T-helper 2 cell treated with Interferon-gamma antibody and Interleukin-4, amounts not matched to agents 100 ng/mL and 5 ng/mL, for 36 hours (primary cell): ENCODE measurements at regions not wholly inside any gene's neighbourhood (a gene's known extent, or its start where the extent isn't known, plus 50 kb on each side); places are given as distances from the start of the nearest gene placed in this dataset.

Experiments
- intact Hi-C: fragments of 100-400 bp; cut with micrococcal nuclease; formaldehyde crosslinking; loops from one replicate; pipeline ENCODE4 v1.15.1; 2023

- intact Hi-C loops, result no loop called here
Observed at GRCh38 chr6:6836609-6837406, 248.3 kb downstream of the LY86 start.

DNA sequence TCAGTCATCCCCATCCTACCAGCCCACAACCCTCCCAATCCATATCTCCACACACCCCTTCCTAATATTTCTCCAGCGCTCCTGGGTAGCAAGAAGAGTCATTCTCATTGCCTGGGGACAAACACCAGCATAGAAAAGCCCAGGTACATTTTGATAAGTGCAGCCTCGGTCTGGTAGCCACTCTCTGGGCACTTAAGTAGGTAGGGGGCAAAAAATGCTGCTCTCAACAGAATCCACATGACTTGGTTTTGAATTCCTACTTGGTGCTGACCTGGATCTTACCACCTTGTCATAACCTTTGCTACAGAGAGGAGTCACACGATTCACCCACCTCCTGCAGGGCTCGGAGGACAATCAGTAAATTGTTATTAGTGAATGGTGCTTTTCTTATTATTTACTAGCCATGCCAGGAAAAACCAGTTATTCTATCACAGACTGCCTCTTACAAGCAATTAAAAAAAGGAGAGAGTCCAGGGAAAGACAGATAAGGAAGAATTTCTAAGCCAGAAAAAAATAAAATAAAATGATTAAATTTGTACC is 249.1 kb downstream of the LY86 start:
- intact Hi-C loops, result no loop called here

DNA sequence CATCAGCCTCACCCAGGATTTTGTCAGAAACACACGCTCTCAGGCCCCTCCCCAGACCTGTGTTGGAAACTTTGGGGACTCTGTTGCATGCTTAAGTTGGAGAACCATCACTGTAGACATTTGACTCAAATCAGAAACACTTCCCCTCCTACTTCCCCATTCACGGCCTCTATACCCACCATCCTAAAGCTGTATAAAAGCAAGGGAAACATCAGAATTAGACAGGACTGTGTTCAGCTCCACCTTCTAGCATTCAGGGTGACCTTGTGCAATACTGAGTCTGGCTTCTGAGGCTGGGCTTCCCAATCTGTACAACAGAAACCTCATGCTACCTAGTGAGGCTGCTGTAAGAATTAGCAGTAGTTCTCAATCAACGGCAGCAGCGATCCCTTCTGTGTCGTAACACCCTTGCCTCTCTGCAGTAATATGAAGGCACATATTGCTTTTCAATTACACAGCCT is 252.3 kb downstream of the LY86 start:
- intact Hi-C loops, result no loop called here

GRCh38 chr6:6841571-6841970 is 253.1 kb downstream of the LY86 start:
- intact Hi-C loops, result no loop called here

DNA sequence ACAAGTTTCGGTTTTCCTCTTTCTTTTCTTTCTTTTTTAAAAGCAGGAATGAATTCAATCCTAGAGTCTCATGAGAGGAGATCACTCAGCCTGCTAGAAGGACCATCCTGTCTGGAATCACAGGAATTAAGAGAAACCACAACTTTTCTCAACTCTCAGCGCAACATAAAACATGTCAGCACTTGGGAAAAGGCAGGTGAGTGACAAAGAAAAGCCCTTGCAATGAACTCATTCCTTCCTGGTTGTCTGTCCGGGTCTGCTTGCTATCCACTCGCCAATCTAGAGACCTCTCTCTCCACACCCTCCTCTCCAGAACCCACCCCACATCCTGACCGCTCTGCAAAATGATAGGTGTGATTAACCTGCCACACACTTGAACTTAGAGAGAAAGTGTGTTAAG is 253.8 kb downstream of the LY86 start:
- intact Hi-C loops, result no loop called here

DNA sequence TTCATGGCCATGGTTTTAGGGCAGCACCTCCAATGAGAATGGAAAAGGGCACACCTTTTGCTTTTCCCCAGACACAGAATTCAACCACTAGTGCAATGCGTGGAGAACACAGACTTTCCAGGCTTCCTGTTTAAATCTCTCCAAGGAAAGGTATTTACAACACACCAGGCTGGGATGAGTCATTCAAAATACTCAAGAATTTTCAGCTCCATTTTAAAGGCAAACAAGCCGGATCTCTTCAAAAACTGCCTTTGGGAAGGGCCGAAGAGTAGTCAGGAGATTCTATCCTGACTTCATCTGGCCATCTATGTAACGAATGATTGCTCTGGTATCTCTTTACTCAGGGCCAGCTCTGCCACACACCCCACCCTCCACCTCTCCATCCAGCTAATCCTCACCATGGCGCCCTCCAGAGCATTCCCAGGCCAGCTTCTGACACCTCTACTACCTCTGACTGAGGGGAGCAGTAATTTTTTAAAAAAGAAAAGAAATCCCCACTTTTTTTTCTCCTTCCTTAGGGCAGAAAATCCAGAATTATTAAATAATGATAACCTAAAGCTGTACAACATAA is 254.6 kb downstream of the LY86 start:
- intact Hi-C loops, result no loop called here

DNA sequence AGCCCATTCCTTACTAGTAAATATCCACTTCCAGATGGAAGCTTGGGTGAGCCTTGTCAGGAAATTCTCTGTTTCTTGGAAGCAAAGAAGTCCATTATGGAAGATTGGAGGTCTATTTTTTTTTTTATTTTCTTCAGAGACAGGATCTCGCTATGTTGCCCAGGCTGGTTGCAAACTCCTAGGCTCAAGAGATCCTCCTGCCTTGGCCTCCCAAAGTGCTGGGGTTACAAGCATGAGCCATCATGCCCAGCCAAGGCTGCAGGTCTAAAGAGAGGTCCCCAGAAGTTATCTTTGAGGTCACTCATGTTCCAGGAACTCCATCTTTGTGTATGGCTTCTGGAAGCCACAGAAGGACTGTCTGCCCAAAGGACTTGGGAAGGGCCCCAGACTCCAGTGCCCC is 255.3 kb downstream of the LY86 start:
- intact Hi-C loops, result no loop called here

GRCh38 chr6:6844530-6844929 is 256.0 kb downstream of the LY86 start:
- intact Hi-C loops, result no loop called here

GRCh38 chr6:6845603-6846002 is 257.1 kb downstream of the LY86 start:
- intact Hi-C loops, result no loop called here

DNA sequence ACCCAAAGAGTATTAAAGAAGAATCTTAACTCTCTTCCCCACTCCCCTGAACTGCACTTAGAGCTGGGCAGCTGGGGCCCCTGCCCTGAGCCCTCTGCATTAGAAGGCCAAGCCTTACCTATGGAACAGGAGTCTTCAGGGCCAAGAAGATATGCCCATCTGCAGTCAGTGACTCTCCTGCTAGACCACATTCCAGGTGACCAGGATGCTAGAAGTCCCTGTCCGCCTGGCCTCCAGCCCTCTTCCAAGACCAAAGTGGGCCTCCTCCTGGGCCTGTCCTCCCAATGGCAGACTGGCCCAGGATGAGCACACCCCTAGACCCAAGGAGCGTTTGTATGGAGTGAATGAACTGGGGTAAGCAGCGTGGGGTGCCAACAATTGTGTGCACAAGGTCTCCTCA is 259.1 kb downstream of the LY86 start:
- intact Hi-C loops, result no loop called here

DNA sequence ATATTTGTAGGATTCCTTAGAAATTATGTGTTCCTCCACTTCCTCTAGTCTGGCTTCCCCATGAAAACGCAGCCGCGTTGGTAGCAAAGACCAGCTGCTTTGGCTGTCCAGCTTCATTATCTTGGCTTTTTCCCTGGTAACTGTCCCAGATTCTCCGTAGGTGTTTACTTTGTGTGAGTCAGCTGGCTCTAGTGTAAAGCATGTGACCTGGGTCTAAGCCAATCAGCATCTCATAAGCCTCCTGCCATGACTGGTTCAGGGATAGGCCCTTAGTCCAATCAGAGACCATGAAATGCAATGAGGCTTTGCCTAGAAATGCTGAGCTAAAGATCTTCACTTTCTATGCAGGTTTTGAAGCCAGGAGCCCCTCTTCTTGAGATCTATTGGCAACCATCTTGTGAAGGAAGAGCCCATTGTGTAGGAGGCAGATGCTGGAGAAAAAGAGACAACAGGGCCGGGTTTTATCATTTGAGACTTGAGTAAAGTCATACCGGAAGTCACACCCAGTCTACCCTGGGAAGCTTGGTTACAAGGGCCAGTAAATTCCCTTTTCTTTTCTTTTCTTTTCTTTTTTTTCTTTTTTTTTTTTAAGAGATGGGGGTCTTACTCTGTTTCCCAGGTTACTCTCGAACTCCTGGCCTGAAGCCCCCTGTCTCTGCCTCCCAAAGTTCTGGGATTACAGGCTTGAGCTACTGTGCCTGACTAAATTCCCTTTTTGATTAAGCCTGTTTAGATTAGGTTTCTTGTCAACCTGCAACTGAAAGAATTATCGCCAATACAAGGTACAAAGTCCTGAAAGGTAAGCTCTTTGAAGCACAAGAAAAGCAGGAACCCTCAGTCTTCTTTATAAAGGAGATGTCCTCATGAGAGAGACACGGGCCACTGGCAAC is 256.5 kb upstream of the RREB1 start:
- intact Hi-C loops, result no loop called here

- intact Hi-C loops, result no loop called here
Observed at GRCh38 chr6:6851949-6852261, 255.9 kb upstream of the RREB1 start.

- intact Hi-C loops, result loop anchor here (5.0 kb wide), 1 partner anchor 45 kb away; no protein-coding TSS in a partner anchor
Observed at GRCh38 chr6:6856538-6857523, 250.9 kb upstream of the RREB1 start.

GRCh38 chr6:6857528-6857927 is 250.2 kb upstream of the RREB1 start:
- intact Hi-C loops, result loop anchor here (5.0 kb wide), 1 partner anchor 45 kb away; no protein-coding TSS in a partner anchor

GRCh38 chr6:6858533-6858982 is 249.2 kb upstream of the RREB1 start:
- intact Hi-C loops, result loop anchor here (5.0 kb wide), 1 partner anchor 46 kb away; no protein-coding TSS in a partner anchor

DNA sequence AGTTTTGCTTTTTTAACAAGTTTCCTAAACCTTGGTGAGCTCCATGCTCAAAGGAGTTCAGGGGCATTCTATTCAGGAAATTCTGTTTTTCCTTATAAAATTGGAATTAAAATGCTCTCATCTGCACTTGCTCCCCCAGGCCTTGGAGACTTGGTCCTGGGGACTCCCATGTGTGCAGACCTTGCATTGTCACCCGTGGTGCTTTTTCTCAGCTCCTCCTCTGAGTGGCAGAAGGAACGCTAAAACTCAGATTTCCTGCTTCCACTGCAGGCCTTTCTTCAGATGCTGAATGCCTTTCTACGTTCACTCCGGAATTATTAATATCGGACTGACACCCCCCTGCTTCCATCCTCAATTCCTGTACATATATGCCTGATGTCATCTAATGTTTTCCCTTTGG is 248.7 kb upstream of the RREB1 start:
- intact Hi-C loops, result loop anchor here (5.0 kb wide), 1 partner anchor 47 kb away; no protein-coding TSS in a partner anchor

GRCh38 chr6:6859722-6860121 is 248.0 kb upstream of the RREB1 start:
- intact Hi-C loops, result loop anchor here (5.0 kb wide), 1 partner anchor 47 kb away; no protein-coding TSS in a partner anchor

GRCh38 chr6:6860863-6861262 is 246.9 kb upstream of the RREB1 start:
- intact Hi-C loops, result no loop called here

GRCh38 chr6:6861351-6861894 is 246.3 kb upstream of the RREB1 start:
- intact Hi-C loops, result no loop called here

DNA sequence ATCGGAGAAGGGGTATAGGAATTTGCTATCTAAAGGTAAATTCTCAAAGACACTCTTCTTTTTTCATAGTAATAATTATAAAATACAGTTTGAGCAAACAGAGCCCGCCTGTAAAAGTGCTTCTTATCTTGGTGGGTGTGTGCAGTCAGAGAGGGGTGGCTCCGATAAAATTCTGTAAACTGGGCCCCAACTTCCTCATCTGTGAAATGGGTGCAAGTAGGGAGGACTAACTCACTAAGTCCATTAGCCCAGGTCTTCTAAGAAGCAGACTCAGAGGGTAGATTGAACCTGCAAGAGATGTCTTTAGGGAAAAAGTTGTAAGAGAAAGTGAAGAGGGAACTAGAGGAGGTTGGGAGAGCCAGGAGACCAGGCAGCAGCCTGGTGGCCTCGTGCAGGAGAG is 245.8 kb upstream of the RREB1 start:
- intact Hi-C loops, result no loop called here
